IMR-90 (cell line): ENCODE measurements at regions not wholly inside any gene's neighbourhood (a gene's known extent, or its start where the extent isn't known, plus 50 kb on each side); places are given as distances from the start of the nearest gene placed in this dataset.

Source experiments
- ATAC-seq: fragments of 200-7000 bp; cut with Tn5 transposase; 2 replicates; pipeline ENCODE4 v1.9.1; 2020; ENCODE audit warnings: low read depth, mild to moderate bottlenecking, moderate library complexity
- BruUV-seq: library from RNA; stranded (reverse); fragments of 400-500 nt; replicated peaks from 2 replicates; lab custom pipeline; 2021; lab: Mats Ljungman, UMichigan
- CTCF ChIA-PET: fragments of 300-600 bp; formaldehyde crosslinking; extraction: SDS; loops from one replicate; lab custom pipeline; 2021; ENCODE audit warnings: antibody characterized with exemption; lab: Yijun Ruan, JAX
- POLR2A ChIA-PET: fragments of 300-600 bp; sonication (Branson Sonifier 250); formaldehyde crosslinking; loops from one replicate; lab custom pipeline; 2022; ENCODE audit warnings: antibody characterized with exemption; ENCODE audit not compliant: unreplicated experiment; lab: Charles Lee
- DNase-seq: peaks from one replicate; pipeline ENCODE4 v3.0.0; 2013
- H2AFZ ChIP-seq: replicated peaks from 2 replicates; pipeline ENCODE3; 2013; ENCODE audit warnings: low read length, mild to moderate bottlenecking; ENCODE audit not compliant: poor library complexity
- H2AK5ac ChIP-seq: 2 replicates; pipeline ENCODE4 v1.6.1; 2013; ENCODE audit warnings: low read depth, low read length, inconsistent platforms
- H2AK9ac ChIP-seq: replicated peaks from 2 replicates; pipeline ENCODE3; 2013; ENCODE audit warnings: mild to moderate bottlenecking, low read depth, low read length, moderate library complexity; ENCODE audit not compliant: poor library complexity
- H2BK120ac ChIP-seq: 2 replicates; pipeline ENCODE4 v1.6.1; 2013; ENCODE audit warnings: low read depth, low read length, inconsistent platforms
- H2BK15ac ChIP-seq: 3 replicates; pipeline ENCODE4 v1.6.1; 2013; ENCODE audit warnings: low read depth, low read length, inconsistent platforms
- H2BK20ac ChIP-seq: 2 replicates; pipeline ENCODE4 v1.6.1; 2013; ENCODE audit warnings: low read depth, mild to moderate bottlenecking, inconsistent platforms, low read length, moderate library complexity
- H2BK5ac ChIP-seq: 2 replicates; pipeline ENCODE4 v1.6.1; 2013; ENCODE audit warnings: mild to moderate bottlenecking, low read depth, low read length, inconsistent platforms; ENCODE audit not compliant: poor library complexity, severe bottlenecking
- H3K14ac ChIP-seq: replicated peaks from 2 replicates; pipeline ENCODE4 v1.6.1; 2013; ENCODE audit warnings: low read depth, low read length, inconsistent platforms
- H3K18ac ChIP-seq: 2 replicates; pipeline ENCODE4 v1.6.1; 2013; ENCODE audit warnings: low read depth, low read length, control low read depth
- H3K23ac ChIP-seq: 2 replicates; pipeline ENCODE4 v1.6.1; 2013; ENCODE audit warnings: low read depth, low read length, inconsistent platforms
- H3K27ac ChIP-seq: 2 replicates; pipeline ENCODE4 v1.5.1; 2013; ENCODE audit warnings: mild to moderate bottlenecking, control low read depth, low read length; ENCODE audit not compliant: insufficient read depth
- H3K27me3 ChIP-seq: 2 replicates; pipeline ENCODE4 v1.6.1; 2013; ENCODE audit warnings: low read length; ENCODE audit not compliant: control insufficient read depth, insufficient read depth
- H3K36me3 ChIP-seq: 2 replicates; pipeline ENCODE4 v1.6.1; 2013; ENCODE audit warnings: low read length, mixed read lengths; ENCODE audit not compliant: control insufficient read depth, insufficient read depth
- H3K4ac ChIP-seq: 2 replicates; pipeline ENCODE4 v1.6.1; 2013; ENCODE audit warnings: low read depth, low read length, inconsistent platforms
- H3K4me1 ChIP-seq: 2 replicates; pipeline ENCODE4 v1.6.1; 2013; ENCODE audit warnings: low read length, mixed read lengths; ENCODE audit not compliant: control insufficient read depth, insufficient read depth
- H3K4me2 ChIP-seq: 2 replicates; pipeline ENCODE4 v1.6.1; 2013; ENCODE audit warnings: low read depth, mild to moderate bottlenecking, control low read depth, low read length, moderate library complexity
- H3K4me3 ChIP-seq: 2 replicates; pipeline ENCODE4 v1.5.1; 2013; ENCODE audit warnings: low read depth, mild to moderate bottlenecking, control low read depth, low read length, moderate library complexity; ENCODE audit not compliant: insufficient read depth
- H3K56ac ChIP-seq: 2 replicates; pipeline ENCODE4 v1.6.1; 2013; ENCODE audit warnings: low read length, inconsistent platforms; ENCODE audit not compliant: insufficient read depth; ENCODE audit errors: extremely low read depth
- H3K79me1 ChIP-seq, 2 experiments: 2 replicates each; pipeline ENCODE4 v1.6.1; 2013; ENCODE audit warnings: low read length in 2 of 2, inconsistent platforms in 1 of 2, low read depth in 1 of 2
- H3K9ac ChIP-seq: 2 replicates; pipeline ENCODE4 v1.6.1; 2013; ENCODE audit warnings: low read depth, low read length, control low read depth
- H3K9me1 ChIP-seq: 2 replicates; pipeline ENCODE4 v1.6.1; 2013; ENCODE audit warnings: low read length, inconsistent platforms; ENCODE audit not compliant: insufficient read depth
- H3K9me3 ChIP-seq: 2 replicates; pipeline ENCODE4 v1.6.1; 2013; ENCODE audit warnings: low read length; ENCODE audit not compliant: control insufficient read depth, insufficient read depth
- H4K20me1 ChIP-seq: 2 replicates; pipeline ENCODE4 v1.6.1; 2013; ENCODE audit warnings: low read length, inconsistent platforms; ENCODE audit not compliant: insufficient read depth
- H4K5ac ChIP-seq: 2 replicates; pipeline ENCODE4 v1.6.1; 2013; ENCODE audit warnings: mild to moderate bottlenecking, low read depth, low read length, control low read depth
- H4K8ac ChIP-seq, 2 experiments: 2 replicates each; pipeline ENCODE4 v1.6.1; 2013; ENCODE audit warnings: low read depth in 2 of 2, low read length in 2 of 2, control low read depth in 1 of 2, inconsistent platforms in 1 of 2
- H4K91ac ChIP-seq: 2 replicates; pipeline ENCODE4 v1.6.1; 2013; ENCODE audit warnings: low read depth, low read length, inconsistent platforms; ENCODE audit not compliant: insufficient read depth
- BHLHE40 ChIP-seq: fragments of 150-350 bp; IDR thresholded peaks from 2 replicates; pipeline ENCODE4 v1.6.1; 2016; ENCODE audit warnings: mild to moderate bottlenecking, low read depth, low read length
- CHD1 ChIP-seq: IDR thresholded peaks from 2 replicates; pipeline ENCODE4 v1.6.1; 2012; ENCODE audit warnings: low read depth, low read length, improper control_type of control experiment
- MAFK ChIP-seq: IDR thresholded peaks from 2 replicates; pipeline ENCODE4 v1.6.1; 2012; ENCODE audit warnings: low read depth, low read length, improper control_type of control experiment
- MAZ ChIP-seq: IDR thresholded peaks from 2 replicates; pipeline ENCODE4 v1.6.1; 2012; ENCODE audit warnings: low read depth, mild to moderate bottlenecking, low read length, improper control_type of control experiment, moderate library complexity, borderline replicate concordance
- NFE2L2 ChIP-seq: fragments of 150-350 bp; IDR thresholded peaks from 2 replicates; pipeline ENCODE4 v1.6.1; 2016; ENCODE audit warnings: low read depth, mild to moderate bottlenecking, low read length
- POLR2A ChIP-seq: IDR thresholded peaks from 2 replicates; pipeline ENCODE4 v1.6.1; 2012; ENCODE audit warnings: mild to moderate bottlenecking, low read depth, low read length
- RFX5 ChIP-seq: IDR thresholded peaks from 2 replicates; pipeline ENCODE4 v1.8.0; 2012; ENCODE audit warnings: low read depth, mild to moderate bottlenecking, low read length, moderate library complexity
- WGBS, 2 experiments: methylation state at CpG; one replicate each; pipeline versions ENCODE4 v1.1.5 to v1.1.7; 2013; ENCODE audit warnings: missing lambda C conversion rate in 2 of 2; ENCODE audit not compliant: insufficient read length in 1 of 2; ENCODE audit errors: extremely low coverage in 2 of 2; 5-methylcytosine and 5-hydroxymethylcytosine counted together
- dilution Hi-C: fragments of 300-500 bp; cut with HindIII; formaldehyde crosslinking; loops from one replicate; pipeline ENCODE4 v1.14.3; 2018; ENCODE audit warnings: low sequenced_read_pairs; ENCODE audit not compliant: unreplicated experiment
- in situ Hi-C: fragments of 300-500 bp; cut with MboI; formaldehyde crosslinking; loops from 3 replicates; pipeline ENCODE4 v1.14.3; 2019; ENCODE audit warnings: low sequenced_read_pairs, inconsistent platforms, mixed read lengths
- intact Hi-C: fragments of 100-400 bp; cut with micrococcal nuclease; formaldehyde crosslinking; loops from 2 replicates; pipeline ENCODE4 v1.10.0; 2022
- TF ChIP-seq, protein P1 (sequence below): fragments of 150-350 bp; IDR thresholded peaks from 2 replicates; pipeline ENCODE4 v1.6.1; 2016; ENCODE audit warnings: low read depth, mild to moderate bottlenecking, low read length, moderate library complexity, borderline replicate concordance
- TF ChIP-seq, protein P2 (sequence below): conservative IDR thresholded peaks from 2 replicates; pipeline ENCODE4 v1.5.1; 2012; ENCODE audit warnings: mild to moderate bottlenecking, low read depth, low read length, improper control_type of control experiment

DNA sequence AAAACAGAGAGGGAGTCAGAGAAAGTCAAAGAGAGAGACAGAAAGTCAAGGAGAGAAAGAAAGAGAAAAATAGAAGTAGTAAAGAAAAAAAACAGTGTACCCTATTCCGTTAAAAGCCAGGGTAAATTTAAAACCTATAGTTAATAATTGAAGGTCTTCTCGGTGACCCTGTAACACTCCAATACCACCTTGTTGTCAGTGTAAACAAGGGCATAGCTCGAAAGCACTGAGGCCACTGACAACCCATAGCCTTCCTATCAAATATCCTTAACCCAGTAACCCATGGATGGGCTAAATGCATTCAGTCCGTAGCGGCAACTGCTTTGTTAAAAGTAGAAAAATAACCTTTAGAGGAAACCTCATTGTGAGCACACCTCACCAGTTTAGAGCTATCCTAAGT lies 100.4 kb downstream of the ZNF467 start:
- Histone ChIP-seq H3K9ac (no peak overlapping the region), H3K9me1 (no peaks in the 10 kb centered on the region), H3K4me2 (no peak overlapping the region), H3K14ac (no peak overlapping the region), H2BK120ac (no peak overlapping the region), H3K56ac (no peak overlapping the region), H4K20me1 (no peaks in the 10 kb centered on the region), H4K8ac (no peak overlapping the region), H2BK5ac (no peak overlapping the region), H3K23ac (no peak overlapping the region), H3K4me1 (no peaks in the 10 kb centered on the region), H4K91ac (no peak overlapping the region), H2BK15ac (no peak overlapping the region), H3K9me3 (no peaks in the 10 kb centered on the region), H2AK9ac (no peak overlapping the region), H2BK20ac (no peak overlapping the region), H3K79me1 (no peaks in the 10 kb centered on the region), H3K36me3 (no peaks in the 10 kb centered on the region), H3K27me3 (peaks cover 7% of the 10 kb centered on the region), H3K4me3 (no peak overlapping the region), H3K4ac (no peak overlapping the region), H4K5ac (no peak overlapping the region), H3K18ac (no peak overlapping the region), H3K27ac (no peak overlapping the region), H2AK5ac (no peak overlapping the region), H2AFZ (no peak overlapping the region)
- in situ Hi-C loops (no loop called here), dilution Hi-C loops (no loop called here), intact Hi-C loops (no loop called here)
- ChIA-PET POLR2A (no interaction called here), CTCF (no interaction called here)
- BruUV-seq: no TSS peak
- no peak for ATAC-seq
- no peak for DNase-seq
- WGBS, 2 experiments: no CpG with 5 or more reads among the region's 5 CpGs
- no peak for TF ChIP-seq MAFK
- TF ChIP-seq, protein P1, sequence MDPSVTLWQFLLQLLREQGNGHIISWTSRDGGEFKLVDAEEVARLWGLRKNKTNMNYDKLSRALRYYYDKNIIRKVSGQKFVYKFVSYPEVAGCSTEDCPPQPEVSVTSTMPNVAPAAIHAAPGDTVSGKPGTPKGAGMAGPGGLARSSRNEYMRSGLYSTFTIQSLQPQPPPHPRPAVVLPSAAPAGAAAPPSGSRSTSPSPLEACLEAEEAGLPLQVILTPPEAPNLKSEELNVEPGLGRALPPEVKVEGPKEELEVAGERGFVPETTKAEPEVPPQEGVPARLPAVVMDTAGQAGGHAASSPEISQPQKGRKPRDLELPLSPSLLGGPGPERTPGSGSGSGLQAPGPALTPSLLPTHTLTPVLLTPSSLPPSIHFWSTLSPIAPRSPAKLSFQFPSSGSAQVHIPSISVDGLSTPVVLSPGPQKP: no peak
- TF ChIP-seq, protein P2, sequence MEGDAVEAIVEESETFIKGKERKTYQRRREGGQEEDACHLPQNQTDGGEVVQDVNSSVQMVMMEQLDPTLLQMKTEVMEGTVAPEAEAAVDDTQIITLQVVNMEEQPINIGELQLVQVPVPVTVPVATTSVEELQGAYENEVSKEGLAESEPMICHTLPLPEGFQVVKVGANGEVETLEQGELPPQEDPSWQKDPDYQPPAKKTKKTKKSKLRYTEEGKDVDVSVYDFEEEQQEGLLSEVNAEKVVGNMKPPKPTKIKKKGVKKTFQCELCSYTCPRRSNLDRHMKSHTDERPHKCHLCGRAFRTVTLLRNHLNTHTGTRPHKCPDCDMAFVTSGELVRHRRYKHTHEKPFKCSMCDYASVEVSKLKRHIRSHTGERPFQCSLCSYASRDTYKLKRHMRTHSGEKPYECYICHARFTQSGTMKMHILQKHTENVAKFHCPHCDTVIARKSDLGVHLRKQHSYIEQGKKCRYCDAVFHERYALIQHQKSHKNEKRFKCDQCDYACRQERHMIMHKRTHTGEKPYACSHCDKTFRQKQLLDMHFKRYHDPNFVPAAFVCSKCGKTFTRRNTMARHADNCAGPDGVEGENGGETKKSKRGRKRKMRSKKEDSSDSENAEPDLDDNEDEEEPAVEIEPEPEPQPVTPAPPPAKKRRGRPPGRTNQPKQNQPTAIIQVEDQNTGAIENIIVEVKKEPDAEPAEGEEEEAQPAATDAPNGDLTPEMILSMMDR: no peak
- TF ChIP-seq MAZ: no peak
- no peak for TF ChIP-seq RFX5
- TF ChIP-seq POLR2A: no peak
- no peak for TF ChIP-seq NFE2L2
- no peak for TF ChIP-seq CHD1
- TF ChIP-seq BHLHE40: no peak
